T-helper 17 cell (primary cell): ENCODE measurements at regions not wholly inside any gene's neighbourhood (a gene's known extent, or its start where the extent isn't known, plus 50 kb on each side); places are given as distances from the start of the nearest gene placed in this dataset.

Experiments used
- ATAC-seq: fragments of 150-1000 bp; cut with Tn5 transposase; 2 replicates; pipeline ENCODE4 v1.10.0; 2021; ENCODE audit warnings: mild to moderate bottlenecking, moderate library complexity
- DNase-seq, 3 donors: peaks; one replicate each; pipeline versions ENCODE4 v3.0.0 to v3.0.0-alpha.2; 2020 to 2021
- H3K9me3 ChIP-seq: one replicate; pipeline ENCODE4 v1.7.0; 2013; ENCODE audit warnings: low read length, mild to moderate bottlenecking; ENCODE audit not compliant: control insufficient read depth, poor library complexity, severe bottlenecking
- H3K27ac Mint-ChIP-seq: one replicate; pipeline ENCODE4 v1.8.0; 2022; ENCODE audit warnings: mild to moderate bottlenecking, moderate library complexity, mixed read lengths
- H3K27me3 Mint-ChIP-seq: one replicate; pipeline ENCODE4 v1.8.0; 2022; ENCODE audit warnings: mixed read lengths
- H3K36me3 Mint-ChIP-seq: one replicate; pipeline ENCODE4 v1.8.0; 2022; ENCODE audit warnings: low read depth, mixed read lengths
- H3K4me1 Mint-ChIP-seq: one replicate; pipeline ENCODE4 v1.8.0; 2022; ENCODE audit warnings: mild to moderate bottlenecking, mixed read lengths
- H3K4me3 Mint-ChIP-seq: one replicate; pipeline ENCODE4 v1.8.0; 2022; ENCODE audit warnings: mild to moderate bottlenecking, moderate library complexity, mixed read lengths

DNA sequence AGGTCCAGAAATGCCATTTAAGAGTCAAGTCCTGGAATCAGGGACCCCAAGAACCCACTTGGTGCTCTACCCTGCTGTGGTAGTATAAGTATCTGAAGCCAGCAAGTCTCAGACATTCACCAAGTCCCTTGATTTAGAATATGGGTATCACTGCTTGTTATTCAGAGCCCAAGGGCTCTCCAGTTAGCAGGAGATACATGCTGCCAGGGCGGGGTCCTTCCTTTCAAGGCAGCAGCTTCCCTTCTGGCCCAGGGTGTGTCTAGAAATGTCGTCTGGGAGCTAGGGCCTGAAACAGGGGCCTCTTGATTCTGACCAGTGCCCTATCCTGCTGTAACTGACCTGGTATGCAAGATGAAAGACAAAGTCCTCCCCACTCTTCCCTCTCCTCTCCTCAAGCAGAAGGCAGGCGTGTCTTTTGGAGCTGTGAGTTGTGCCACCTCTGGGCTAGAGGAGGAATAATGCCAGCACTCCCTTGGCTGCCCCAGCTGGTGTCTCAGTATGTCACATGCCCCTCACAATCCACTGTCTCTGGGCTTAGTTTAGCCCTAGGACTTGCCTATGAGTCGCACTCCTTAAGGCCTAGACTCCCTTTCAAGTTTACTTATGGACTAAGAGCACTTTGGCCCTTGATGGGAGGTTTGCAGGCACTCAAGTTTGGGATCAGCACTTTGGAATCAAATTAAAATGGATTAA is 200.2 kb downstream of the MRPL39 start:
- ATAC-seq, result no peak
- peaks cover 18% of the 10 kb centered on the region for H3K27me3 Mint-ChIP-seq

GRCh38 chr21:25405984-25406383 is 201.3 kb downstream of the MRPL39 start:
- Mint-ChIP-seq H3K27me3 (peaks cover 18% of the 10 kb centered on the region), H3K4me1 (peaks cover 6% of the 10 kb centered on the region), H3K27ac (no peak overlapping the region), H3K36me3 (no peaks in the 10 kb centered on the region), H3K4me3 (no peak overlapping the region)
- no peak for ATAC-seq
- H3K9me3 ChIP-seq, result no peaks in the 10 kb centered on the region
- no peak for DNase-seq

More for the DNA sequence above, 200.2 kb downstream of the MRPL39 start:
- no peaks in the 10 kb centered on the region for H3K9me3 ChIP-seq
- no peaks in the 10 kb centered on the region for H3K36me3 Mint-ChIP-seq
- DNase-seq, result no peak
- peaks cover 6% of the 10 kb centered on the region for H3K4me1 Mint-ChIP-seq
- H3K27ac Mint-ChIP-seq, result no peak overlapping the region
- no peak overlapping the region for H3K4me3 Mint-ChIP-seq

- H3K27ac Mint-ChIP-seq, result no peak overlapping the region
- H3K4me3 Mint-ChIP-seq, result no peak overlapping the region
- peaks cover 11% of the 10 kb centered on the region for H3K27me3 Mint-ChIP-seq
- H3K9me3 ChIP-seq, result no peaks in the 10 kb centered on the region
- no peak for ATAC-seq
- DNase-seq, result no peak
- H3K4me1 Mint-ChIP-seq, result peaks cover 6% of the 10 kb centered on the region
- peaks cover 2% of the 10 kb centered on the region for H3K36me3 Mint-ChIP-seq
Measured at GRCh38 chr21:25402134-25402961, 204.9 kb downstream of the MRPL39 start.

GRCh38 chr21:25400427-25400826 is 206.9 kb downstream of the MRPL39 start:
- DNase-seq (no peak), ATAC-seq (no peak)
- no peak overlapping the region for H3K27ac Mint-ChIP-seq
- H3K4me1 Mint-ChIP-seq, result peaks cover 10% of the 10 kb centered on the region
- peaks cover 18% of the 10 kb centered on the region for H3K27me3 Mint-ChIP-seq
- H3K4me3 Mint-ChIP-seq, result no peak overlapping the region
- H3K9me3 ChIP-seq, result no peaks in the 10 kb centered on the region
- H3K36me3 Mint-ChIP-seq, result peaks cover 4% of the 10 kb centered on the region

- H3K27ac Mint-ChIP-seq, result no peak overlapping the region
- H3K4me3 Mint-ChIP-seq, result no peak overlapping the region
- H3K36me3 Mint-ChIP-seq, result peaks cover 4% of the 10 kb centered on the region
- H3K4me1 Mint-ChIP-seq, result peaks cover 10% of the 10 kb centered on the region
- DNase-seq (no peak), ATAC-seq (no peak)
- H3K27me3 Mint-ChIP-seq, result peaks cover 18% of the 10 kb centered on the region
- no peaks in the 10 kb centered on the region for H3K9me3 ChIP-seq
Measured at GRCh38 chr21:25398630-25399029, 208.7 kb downstream of the MRPL39 start.

DNA sequence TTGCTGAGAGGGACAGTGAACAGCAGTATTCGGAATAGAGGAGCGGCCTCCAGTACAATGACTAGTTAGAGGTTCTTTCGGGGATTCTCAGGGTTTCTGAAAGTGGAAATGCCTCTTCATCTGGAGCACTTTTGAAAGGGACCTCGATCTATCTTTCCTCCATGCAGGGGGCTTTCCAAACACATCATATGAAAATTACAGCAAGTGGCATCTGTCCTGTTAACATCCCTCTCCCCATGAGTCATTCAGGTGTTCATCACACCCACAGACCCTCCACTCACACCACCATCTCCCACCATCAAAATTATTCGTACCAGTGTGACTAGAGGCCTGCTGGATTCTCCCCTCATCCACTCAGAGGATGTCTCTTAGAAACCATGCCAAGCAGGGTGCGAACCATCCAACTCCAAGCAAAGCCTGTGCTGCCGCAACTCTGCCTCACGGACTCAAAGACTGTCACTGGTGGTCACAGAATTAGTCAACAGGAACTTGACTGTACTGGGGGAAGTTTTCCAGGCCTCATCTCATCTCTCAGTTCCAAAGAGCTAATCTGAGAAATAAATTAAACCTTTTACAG is 211.1 kb downstream of the MRPL39 start:
- Mint-ChIP-seq H3K4me3 (no peak overlapping the region), H3K4me1 (peaks cover 11% of the 10 kb centered on the region), H3K27ac (peak overlapping the region; percentile 8), H3K27me3 (peaks cover 18% of the 10 kb centered on the region), H3K36me3 (peaks cover 7% of the 10 kb centered on the region)
- DNase-seq (no peak), ATAC-seq (peak; percentile 65)
- no peaks in the 10 kb centered on the region for H3K9me3 ChIP-seq

- Mint-ChIP-seq H3K36me3 (peaks cover 7% of the 10 kb centered on the region), H3K27me3 (peaks cover 31% of the 10 kb centered on the region), H3K4me3 (no peak overlapping the region), H3K4me1 (peaks cover 9% of the 10 kb centered on the region), H3K27ac (no peak overlapping the region)
- ATAC-seq, result no peak
- DNase-seq, result no peak
- H3K9me3 ChIP-seq, result no peaks in the 10 kb centered on the region
Measured at GRCh38 chr21:25391777-25392176, 215.5 kb downstream of the MRPL39 start.

GRCh38 chr21:25390701-25391100 is 216.6 kb downstream of the MRPL39 start:
- no peaks in the 10 kb centered on the region for H3K9me3 ChIP-seq
- H3K36me3 Mint-ChIP-seq, result peaks cover 5% of the 10 kb centered on the region
- H3K4me1 Mint-ChIP-seq, result peaks cover 5% of the 10 kb centered on the region
- peaks cover 24% of the 10 kb centered on the region for H3K27me3 Mint-ChIP-seq
- ATAC-seq (no peak), DNase-seq (no peak)
- H3K4me3 Mint-ChIP-seq, result no peak overlapping the region
- no peak overlapping the region for H3K27ac Mint-ChIP-seq

DNA sequence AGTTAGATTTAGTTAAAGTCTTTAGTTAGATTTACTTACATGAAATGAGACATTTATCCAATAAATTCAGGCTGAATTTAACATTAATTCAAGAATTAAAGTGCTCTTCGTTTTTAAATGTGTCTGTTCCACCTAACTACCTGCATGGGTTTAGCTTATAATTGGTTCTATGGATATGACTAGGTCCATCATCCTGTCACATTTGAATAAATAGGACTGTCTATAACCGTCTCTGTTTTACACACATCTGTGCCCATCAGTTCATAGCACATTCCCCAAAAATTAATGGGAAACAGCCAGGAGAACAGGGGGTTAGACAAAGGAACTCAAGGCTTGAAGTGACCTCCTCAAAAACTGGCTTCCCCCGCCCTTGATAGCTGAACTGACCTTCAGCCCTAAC is 219.6 kb downstream of the MRPL39 start:
- H3K36me3 Mint-ChIP-seq, result peaks cover 2% of the 10 kb centered on the region
- DNase-seq (no peak), ATAC-seq (no peak)
- peaks cover 6% of the 10 kb centered on the region for H3K4me1 Mint-ChIP-seq
- no peaks in the 10 kb centered on the region for H3K9me3 ChIP-seq
- no peak overlapping the region for H3K27ac Mint-ChIP-seq
- peaks cover 34% of the 10 kb centered on the region for H3K27me3 Mint-ChIP-seq
- no peak overlapping the region for H3K4me3 Mint-ChIP-seq

DNA sequence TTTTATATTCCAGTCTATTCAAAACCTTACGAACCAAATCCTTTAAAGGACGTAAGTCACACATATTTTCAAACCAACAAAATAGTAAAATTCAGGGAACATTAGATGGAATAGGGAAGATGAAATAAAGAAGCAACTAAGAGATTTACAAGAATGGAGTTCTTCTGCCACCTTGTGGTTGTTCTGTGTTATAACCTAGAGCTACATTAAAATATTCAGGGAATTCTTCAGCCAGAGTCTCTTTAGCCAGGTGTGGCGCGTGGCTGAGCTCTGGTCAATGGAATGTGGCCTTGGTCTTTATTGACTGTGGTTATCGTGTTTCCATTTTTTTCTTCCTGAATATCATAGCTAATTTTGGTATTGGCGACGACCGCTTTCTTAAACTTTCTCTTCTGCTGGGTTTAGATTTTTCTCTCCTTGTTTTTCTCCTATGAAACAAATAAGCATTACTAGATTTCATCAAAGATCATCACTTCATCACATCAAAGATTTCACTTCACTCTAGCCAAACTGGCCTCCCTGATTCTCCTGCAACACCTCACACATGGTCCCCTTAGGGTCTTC is 221.3 kb downstream of the MRPL39 start:
- peaks cover 45% of the 10 kb centered on the region for H3K27me3 Mint-ChIP-seq
- no peak overlapping the region for H3K4me3 Mint-ChIP-seq
- no peaks in the 10 kb centered on the region for H3K9me3 ChIP-seq
- H3K27ac Mint-ChIP-seq, result no peak overlapping the region
- peaks cover 5% of the 10 kb centered on the region for H3K4me1 Mint-ChIP-seq
- H3K36me3 Mint-ChIP-seq, result peaks cover 2% of the 10 kb centered on the region
- no peak for DNase-seq
- no peak for ATAC-seq

DNA sequence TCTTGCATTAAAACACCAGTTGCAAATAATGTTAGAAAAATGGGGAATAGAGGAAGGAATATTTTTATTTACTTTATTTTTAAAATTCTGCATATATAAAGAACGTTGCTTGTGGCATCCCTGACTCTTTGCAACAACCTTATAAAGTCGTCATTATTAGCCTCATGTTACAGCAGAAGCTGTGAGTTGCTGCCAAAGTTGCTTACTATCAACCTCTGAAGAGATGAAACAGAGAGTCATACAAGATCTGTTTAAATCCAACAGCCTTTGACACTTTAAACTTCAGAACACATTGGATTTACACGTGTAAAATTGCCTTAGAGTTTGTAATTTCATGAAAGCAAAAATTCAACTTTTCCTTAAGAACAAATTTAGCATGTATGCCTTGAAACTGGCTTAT is 221.9 kb downstream of the MRPL39 start:
- peaks cover 47% of the 10 kb centered on the region for H3K27me3 Mint-ChIP-seq
- H3K36me3 Mint-ChIP-seq, result peaks cover 2% of the 10 kb centered on the region
- H3K4me1 Mint-ChIP-seq, result peaks cover 5% of the 10 kb centered on the region
- DNase-seq, result no peak
- H3K9me3 ChIP-seq, result no peaks in the 10 kb centered on the region
- no peak overlapping the region for H3K4me3 Mint-ChIP-seq
- no peak overlapping the region for H3K27ac Mint-ChIP-seq
- no peak for ATAC-seq

DNA sequence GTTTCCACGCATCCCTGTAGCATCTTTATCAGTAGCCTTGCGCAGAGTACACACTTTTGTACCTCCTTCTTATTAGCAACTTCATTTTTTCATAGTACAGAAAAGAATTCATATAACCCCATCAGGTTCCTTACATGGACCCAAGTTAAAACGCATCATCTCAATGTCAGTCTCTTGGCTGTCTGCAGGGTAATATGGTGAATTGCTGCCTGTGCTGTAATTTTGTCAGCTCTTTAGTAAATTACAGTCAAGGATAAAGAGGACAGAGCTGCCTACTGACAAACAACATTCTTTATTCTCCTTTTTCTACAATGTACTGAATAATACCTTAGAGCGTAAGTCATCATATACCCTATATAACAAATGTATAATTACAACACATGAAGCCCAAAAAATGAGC is 222.5 kb downstream of the MRPL39 start:
- H3K4me1 Mint-ChIP-seq, result peaks cover 5% of the 10 kb centered on the region
- H3K4me3 Mint-ChIP-seq, result no peak overlapping the region
- no peaks in the 10 kb centered on the region for H3K9me3 ChIP-seq
- no peak overlapping the region for H3K27ac Mint-ChIP-seq
- DNase-seq (no peak), ATAC-seq (no peak)
- H3K36me3 Mint-ChIP-seq, result peaks cover 2% of the 10 kb centered on the region
- peaks cover 49% of the 10 kb centered on the region for H3K27me3 Mint-ChIP-seq

DNA sequence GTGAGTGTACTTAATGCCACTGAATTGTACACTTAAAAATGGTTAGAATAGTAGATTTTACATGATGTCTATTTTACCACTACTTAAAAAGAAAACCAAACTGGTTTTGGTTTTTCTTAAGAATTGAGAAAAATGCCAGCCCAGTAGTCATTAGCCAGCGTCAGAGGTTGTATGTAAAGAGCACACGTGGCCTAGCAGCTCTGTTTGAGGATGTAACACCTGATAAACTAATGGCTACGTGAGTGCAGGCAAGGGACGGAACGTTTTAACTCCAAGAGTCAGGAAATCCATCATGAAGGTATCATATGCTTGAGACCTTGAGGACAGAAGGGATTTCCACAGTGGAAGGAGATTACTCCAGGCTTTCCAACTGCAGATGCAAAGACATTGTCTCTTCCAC is 223.7 kb downstream of the MRPL39 start:
- H3K36me3 Mint-ChIP-seq, result peaks cover 1% of the 10 kb centered on the region
- peaks cover 5% of the 10 kb centered on the region for H3K4me1 Mint-ChIP-seq
- no peaks in the 10 kb centered on the region for H3K9me3 ChIP-seq
- no peak for ATAC-seq
- DNase-seq, result no peak
- H3K27ac Mint-ChIP-seq, result no peak overlapping the region
- H3K27me3 Mint-ChIP-seq, result peaks cover 44% of the 10 kb centered on the region
- H3K4me3 Mint-ChIP-seq, result no peak overlapping the region
